Pancreas (tissue), 10 donors: ENCODE measurements at regions not wholly inside any gene's neighbourhood (a gene's known extent, or its start where the extent isn't known, plus 50 kb on each side); places are given as distances from the start of the nearest gene placed in this dataset.
"Not testable (repeated sequence)": the region's sequence is repeated elsewhere in the genome, so short reads cannot be mapped to it uniquely, and the experiment has no call there.

Experiments used
- ATAC-seq, 4 donors: fragments of 200-7000 bp; cut with Tn5 transposase; one replicate each; pipeline versions ENCODE4 v1.8.0 to v1.9.1; 2020; ENCODE audit warnings: mild to moderate bottlenecking in 4 of 4, moderate library complexity in 4 of 4
- DNase-seq, 6 donors: peaks; one replicate each; pipeline ENCODE4 v3.0.0-alpha.2; 2020
- FAIRE-seq: peaks from 2 replicates; lab custom pipeline; 2012; peaks lifted over from hg19 to GRCh38; lab: Jason Lieb, UNC
- H3K27ac ChIP-seq, 4 donors: fragments of 200-600 bp; sonication (generic); 1 replicate in 3 of 4; 2 replicates in 1 of 4; pipeline versions ENCODE4 v1.5.0 to v1.8.0; 2020
- H3K27me3 ChIP-seq, 4 donors: fragments of 200-600 bp; one replicate each; pipeline ENCODE4 v1.8.0; 2021
- H3K36me3 ChIP-seq, 3 donors: fragments of 200-600 bp; sonication (generic) in 1 of 3; one replicate each; pipeline versions ENCODE4 v1.5.0 to v1.8.0; 2020 to 2021
- H3K4me1 ChIP-seq, 3 donors: fragments of 200-600 bp; one replicate each; pipeline ENCODE4 v1.8.0; 2021
- H3K4me3 ChIP-seq, 4 donors: fragments of 200-600 bp; sonication (generic) in 2 of 4; one replicate each; pipeline versions ENCODE4 v1.5.0 to v1.8.0; 2020 to 2021
- H3K9me3 ChIP-seq, 4 donors: fragments of 200-600 bp; one replicate each; pipeline ENCODE4 v1.8.0; 2021
- WGBS, 2 donors: extraction: QIAGEN DNeasy Blood & Tissue Kit; methylation state at CpG; one replicate each; pipeline ENCODE4 v1.1.7; 2013; 5-methylcytosine and 5-hydroxymethylcytosine counted together
- intact Hi-C, 3 donors: fragments of 100-400 bp; cut with DNase I; formaldehyde crosslinking; loops; one replicate each; pipeline versions ENCODE4 v1.11.1 to v1.14.2; 2022
- TF ChIP-seq, protein P1 (sequence below), 4 donors: fragments of 200-600 bp; sonication (generic) in 3 of 4; IDR thresholded peaks; one replicate each; pipeline versions ENCODE4 v1.5.0 to v1.8.0; 2021; ENCODE audit warnings: antibody characterized with exemption in 4 of 4
- donor health status: healthy with polysubstance abuse.
- donor health status: DM: no; HTN: no; CAD: no; lungs with moderate emphysema.
- donor health status: DM: no; HTN: no; CAD: no.
- donor health status: control.
- donor health status: control.
- donor health status: Bipolar disorder and iron deficiency.
- donor health status: DM: yes; HTN: yes; CAD: no.
- donor health status: DM: no; HTN: no; CAD: no.
- donor health status: DM: no; HTN: no; CAD: no.
- donor health status: DM: yes; HTN: yes; CAD: no.

DNA sequence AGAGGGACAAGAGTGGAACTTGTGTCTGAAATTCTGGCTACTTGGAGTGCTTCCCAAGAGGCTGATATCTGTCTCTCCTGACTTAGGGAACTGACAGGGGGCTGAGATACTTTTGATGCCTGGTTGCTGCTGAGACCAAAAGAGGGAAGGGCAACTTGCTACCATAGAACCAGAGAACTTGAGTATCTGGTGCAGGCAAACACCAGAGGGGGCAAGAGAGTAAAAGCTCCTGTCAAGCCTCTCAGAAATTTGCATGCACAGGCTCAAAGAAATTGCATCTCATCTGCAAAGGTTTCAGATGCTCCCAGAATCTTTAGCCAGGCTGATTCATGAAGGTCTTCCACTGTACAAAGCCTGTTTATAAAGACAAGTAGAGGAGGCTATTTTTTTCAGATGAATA is 391.3 kb upstream of the FOXG1 start:
- intact Hi-C loops: no loop called here
- FAIRE-seq: no peak
- Histone ChIP-seq H3K36me3 (no peaks in the 10 kb centered on the region), H3K27ac (no peak overlapping the region), H3K9me3 (no peaks in the 10 kb centered on the region), H3K27me3 (no peaks in the 10 kb centered on the region), H3K4me1 (no peaks in the 10 kb centered on the region), H3K4me3 (no peak overlapping the region)
- no peak for ATAC-seq
- no peak for DNase-seq
- TF ChIP-seq, protein P1, sequence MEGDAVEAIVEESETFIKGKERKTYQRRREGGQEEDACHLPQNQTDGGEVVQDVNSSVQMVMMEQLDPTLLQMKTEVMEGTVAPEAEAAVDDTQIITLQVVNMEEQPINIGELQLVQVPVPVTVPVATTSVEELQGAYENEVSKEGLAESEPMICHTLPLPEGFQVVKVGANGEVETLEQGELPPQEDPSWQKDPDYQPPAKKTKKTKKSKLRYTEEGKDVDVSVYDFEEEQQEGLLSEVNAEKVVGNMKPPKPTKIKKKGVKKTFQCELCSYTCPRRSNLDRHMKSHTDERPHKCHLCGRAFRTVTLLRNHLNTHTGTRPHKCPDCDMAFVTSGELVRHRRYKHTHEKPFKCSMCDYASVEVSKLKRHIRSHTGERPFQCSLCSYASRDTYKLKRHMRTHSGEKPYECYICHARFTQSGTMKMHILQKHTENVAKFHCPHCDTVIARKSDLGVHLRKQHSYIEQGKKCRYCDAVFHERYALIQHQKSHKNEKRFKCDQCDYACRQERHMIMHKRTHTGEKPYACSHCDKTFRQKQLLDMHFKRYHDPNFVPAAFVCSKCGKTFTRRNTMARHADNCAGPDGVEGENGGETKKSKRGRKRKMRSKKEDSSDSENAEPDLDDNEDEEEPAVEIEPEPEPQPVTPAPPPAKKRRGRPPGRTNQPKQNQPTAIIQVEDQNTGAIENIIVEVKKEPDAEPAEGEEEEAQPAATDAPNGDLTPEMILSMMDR (IDR thresholded peaks at IDR 0.05): no peak

DNA sequence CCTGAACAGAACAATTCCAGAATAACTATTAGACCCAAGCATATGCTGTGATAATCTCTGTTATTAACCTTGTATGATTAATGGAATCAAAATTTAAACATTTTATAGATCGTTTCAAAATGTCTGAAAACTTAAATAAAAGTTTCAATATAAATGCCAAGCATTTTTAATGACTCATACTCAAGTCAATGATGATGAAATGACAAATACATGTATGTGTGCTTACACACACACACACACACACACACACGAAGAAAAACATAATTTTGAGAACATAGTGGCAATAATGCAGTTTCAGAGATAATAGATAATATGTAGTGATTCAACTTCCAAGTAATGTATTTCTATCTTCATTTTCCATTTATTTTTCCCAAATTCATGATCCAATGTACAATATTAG is 384.9 kb upstream of the FOXG1 start:
- FAIRE-seq (no peak), ATAC-seq (no peak), DNase-seq (no peak)
- Histone ChIP-seq H3K9me3 (no peaks in the 10 kb centered on the region), H3K36me3 (no peaks in the 10 kb centered on the region), H3K27me3 (no peaks in the 10 kb centered on the region), H3K4me1 (no peaks in the 10 kb centered on the region), H3K27ac (no peak overlapping the region), H3K4me3 (no peak overlapping the region)
- TF ChIP-seq, protein P1 (IDR thresholded peaks at IDR 0.05): no peak
- 18 to 27% methylated on average over 2 of the region's 2 CpGs for WGBS, 2 donors
- intact Hi-C loops: no loop called here

GRCh38 chr14:28382444-28383190 is 384.0 kb upstream of the FOXG1 start:
- TF ChIP-seq, protein P1 (IDR thresholded peaks at IDR 0.05): no peak
- no peak overlapping the region for H3K27ac ChIP-seq
- DNase-seq: no peak
- no peak overlapping the region for H3K4me3 ChIP-seq
- H3K27me3 ChIP-seq: no peaks in the 10 kb centered on the region
- H3K9me3 ChIP-seq: no peaks in the 10 kb centered on the region
- FAIRE-seq: no peak
- intact Hi-C loops: no loop called here
- H3K4me1 ChIP-seq: no peaks in the 10 kb centered on the region
- ATAC-seq: no peak
- H3K36me3 ChIP-seq: no peaks in the 10 kb centered on the region
- 50 to 63% methylated on average over 7 of the region's 7 CpGs for WGBS, 2 donors

DNA sequence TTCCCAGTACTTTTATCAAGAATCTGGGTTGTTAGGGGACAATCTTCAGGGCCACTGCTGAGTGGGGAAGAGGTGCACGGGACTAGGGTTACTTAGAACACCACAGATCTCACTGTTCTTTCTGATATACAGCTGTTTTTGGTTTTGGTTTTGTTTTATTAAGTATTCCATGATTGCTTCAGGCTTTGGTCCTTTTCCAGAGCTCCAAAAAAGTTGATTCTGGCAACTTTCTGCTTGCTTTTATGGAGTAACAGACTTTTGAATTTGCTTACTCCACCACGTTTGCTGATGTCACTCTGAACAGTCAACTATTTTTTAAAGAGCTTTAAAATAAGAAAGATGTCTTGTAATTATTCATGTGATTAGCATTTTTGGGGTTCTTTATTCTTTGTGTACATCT is 368.1 kb upstream of the FOXG1 start:
- intact Hi-C loops: no loop called here
- H3K4me1 ChIP-seq: no peaks in the 10 kb centered on the region
- FAIRE-seq (no peak), ATAC-seq (no peak), DNase-seq (no peak)
- H3K4me3 ChIP-seq: no peak overlapping the region
- H3K27ac ChIP-seq: no peak overlapping the region
- no peaks in the 10 kb centered on the region for H3K27me3 ChIP-seq
- TF ChIP-seq, protein P1 (IDR thresholded peaks at IDR 0.05): no peak
- H3K36me3 ChIP-seq: no peaks in the 10 kb centered on the region
- H3K9me3 ChIP-seq: no peaks in the 10 kb centered on the region
- WGBS, 2 donors: 27 to 40% methylated on average over 2 of the region's 2 CpGs

GRCh38 chr14:28401705-28402104 is 364.9 kb upstream of the FOXG1 start:
- H3K4me3 ChIP-seq, DNase-seq, intact Hi-C loops, H3K36me3 ChIP-seq, H3K9me3 ChIP-seq, H3K27me3 ChIP-seq, H3K27ac ChIP-seq, H3K4me1 ChIP-seq, FAIRE-seq, ATAC-seq: not testable (repeated sequence)
- 44% methylated on average over 1 of the region's 4 CpGs; no CpG with 5 or more reads in 1 of the 2 donors for WGBS, 2 donors
